ENCODE measurements at regions not wholly inside any gene's neighbourhood (a gene's known extent, or its start where the extent isn't known, plus 50 kb on each side); places are given as distances from the start of the nearest gene placed in this dataset.
"Not testable (repeated sequence)": the region's sequence is repeated elsewhere in the genome, so short reads cannot be mapped to it uniquely, and the experiment has no call there.

- no peak overlapping the region for H3K4me3 ChIP-seq (ENCODE audit: low read length)
- no peak for TF ChIP-seq CTCF (IDR thresholded peaks at IDR 0.05; ENCODE audit: insufficient read depth, low read depth, low read length, missing control alignments)
- DNase-seq (ENCODE audit: low read depth) = no peak
Measured at GRCh38 chr7:112540839-112541577, 60.2 kb downstream of the LSMEM1 start.

GRCh38 chr7:112546723-112547513 lies 66.1 kb downstream of the LSMEM1 start:
- TF ChIP-seq CTCF (IDR thresholded peaks at IDR 0.05; ENCODE audit: insufficient read depth, low read depth, low read length, missing control alignments) = no peak
- H3K4me3 ChIP-seq (ENCODE audit: low read length) = no peak overlapping the region
- DNase-seq (ENCODE audit: low read depth) = no peak

- no peak overlapping the region for H3K4me3 ChIP-seq (ENCODE audit: low read length)
- DNase-seq (ENCODE audit: low read depth) = peak; percentile 27
- no peak for TF ChIP-seq CTCF (IDR thresholded peaks at IDR 0.05; ENCODE audit: insufficient read depth, low read depth, low read length, missing control alignments)
Measured at GRCh38 chr7:112547916-112548315, 67.1 kb downstream of the LSMEM1 start.

GRCh38 chr7:112550468-112551060 lies 69.8 kb downstream of the LSMEM1 start:
- TF ChIP-seq CTCF (IDR thresholded peaks at IDR 0.05; ENCODE audit: insufficient read depth, low read depth, low read length, missing control alignments) = peak; percentile 99
- peak; percentile 80 for DNase-seq (ENCODE audit: low read depth)
- no peak overlapping the region for H3K4me3 ChIP-seq (ENCODE audit: low read length)

- DNase-seq (ENCODE audit: low read depth); H3K4me3 ChIP-seq (ENCODE audit: low read length): not testable (repeated sequence)
Measured at GRCh38 chr7:112551521-112551920, 70.7 kb downstream of the LSMEM1 start.

- H3K4me3 ChIP-seq (ENCODE audit: low read length) = no peak overlapping the region
- no peak for DNase-seq (ENCODE audit: low read depth)
- no peak for TF ChIP-seq CTCF (IDR thresholded peaks at IDR 0.05; ENCODE audit: insufficient read depth, low read depth, low read length, missing control alignments)
Measured at GRCh38 chr7:112554591-112554990, 73.8 kb downstream of the LSMEM1 start.

GRCh38 chr7:112556633-112557032 lies 75.8 kb downstream of the LSMEM1 start:
- DNase-seq (ENCODE audit: low read depth) = peak; percentile 88
- TF ChIP-seq CTCF (IDR thresholded peaks at IDR 0.05; ENCODE audit: insufficient read depth, low read depth, low read length, missing control alignments) = no peak

More at GRCh38 chr7:112556633-112557032, 75.8 kb downstream of the LSMEM1 start:
- no peak overlapping the region for H3K4me3 ChIP-seq (ENCODE audit: low read length)
